ENCODE measurements at regions not wholly inside any gene's neighbourhood (a gene's known extent, or its start where the extent isn't known, plus 50 kb on each side); places are given as distances from the start of the nearest gene placed in this dataset.

DNA sequence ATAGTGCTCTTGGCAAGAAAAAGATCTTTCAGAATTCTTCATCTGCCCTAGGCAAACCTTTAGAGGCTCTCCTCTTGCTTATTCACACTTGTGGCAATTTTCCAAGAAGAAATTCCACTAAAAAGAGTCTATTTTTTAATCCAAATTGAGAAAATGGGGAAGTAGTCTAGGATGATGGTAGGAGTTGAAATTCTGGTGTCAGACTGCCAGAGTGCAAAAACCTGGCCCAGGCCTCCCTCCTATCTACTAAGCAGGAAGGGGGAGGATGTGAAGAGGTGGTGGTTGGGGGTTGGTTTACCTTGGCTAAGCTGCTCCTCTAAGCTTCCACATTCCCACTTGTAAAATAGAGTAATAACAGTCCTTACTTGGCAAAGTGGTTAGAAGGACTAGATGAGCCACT is 120.6 kb upstream of the KCNJ15 start:
- Histone ChIP-seq H3K4me1 (ENCODE audit: control insufficient read depth in 4 of 4, insufficient read depth in 4 of 4, low read length in 3 of 4) (peaks cover 9 to 18% (median 15%) of the 10 kb centered on the region in 4 donors), H3K27me3 (ENCODE audit: control insufficient read depth in 4 of 4, insufficient read depth in 4 of 4, low read length in 3 of 4) (no peaks in the 10 kb centered on the region), H3K4me3 (ENCODE audit: low read depth in 1 of 3, low read length in 3 of 3) (no peak overlapping the region), H3K36me3 (ENCODE audit: control insufficient read depth in 4 of 4, insufficient read depth in 3 of 4, low read depth in 1 of 4, low read length in 3 of 4) (no peaks in the 10 kb centered on the region), H3K9ac (ENCODE audit: low read depth in 1 of 2, low read length in 2 of 2) (no peak overlapping the region), H3K27ac (ENCODE audit: low read depth in 1 of 2, low read length in 2 of 2) (no peak overlapping the region), H3K9me3 (ENCODE audit: control insufficient read depth in 4 of 4, low read length in 3 of 4) (no peaks in the 10 kb centered on the region)
- TF ChIP-seq, protein P1, sequence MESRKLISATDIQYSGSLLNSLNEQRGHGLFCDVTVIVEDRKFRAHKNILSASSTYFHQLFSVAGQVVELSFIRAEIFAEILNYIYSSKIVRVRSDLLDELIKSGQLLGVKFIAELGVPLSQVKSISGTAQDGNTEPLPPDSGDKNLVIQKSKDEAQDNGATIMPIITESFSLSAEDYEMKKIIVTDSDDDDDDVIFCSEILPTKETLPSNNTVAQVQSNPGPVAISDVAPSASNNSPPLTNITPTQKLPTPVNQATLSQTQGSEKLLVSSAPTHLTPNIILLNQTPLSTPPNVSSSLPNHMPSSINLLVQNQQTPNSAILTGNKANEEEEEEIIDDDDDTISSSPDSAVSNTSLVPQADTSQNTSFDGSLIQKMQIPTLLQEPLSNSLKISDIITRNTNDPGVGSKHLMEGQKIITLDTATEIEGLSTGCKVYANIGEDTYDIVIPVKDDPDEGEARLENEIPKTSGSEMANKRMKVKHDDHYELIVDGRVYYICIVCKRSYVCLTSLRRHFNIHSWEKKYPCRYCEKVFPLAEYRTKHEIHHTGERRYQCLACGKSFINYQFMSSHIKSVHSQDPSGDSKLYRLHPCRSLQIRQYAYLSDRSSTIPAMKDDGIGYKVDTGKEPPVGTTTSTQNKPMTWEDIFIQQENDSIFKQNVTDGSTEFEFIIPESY (IDR thresholded peaks at IDR 0.05), result no peak
- no peak for TF ChIP-seq JUND (IDR thresholded peaks at IDR 0.05)
- TF ChIP-seq RXRA (IDR thresholded peaks at IDR 0.05), result no peak
- TF ChIP-seq, protein P2, sequence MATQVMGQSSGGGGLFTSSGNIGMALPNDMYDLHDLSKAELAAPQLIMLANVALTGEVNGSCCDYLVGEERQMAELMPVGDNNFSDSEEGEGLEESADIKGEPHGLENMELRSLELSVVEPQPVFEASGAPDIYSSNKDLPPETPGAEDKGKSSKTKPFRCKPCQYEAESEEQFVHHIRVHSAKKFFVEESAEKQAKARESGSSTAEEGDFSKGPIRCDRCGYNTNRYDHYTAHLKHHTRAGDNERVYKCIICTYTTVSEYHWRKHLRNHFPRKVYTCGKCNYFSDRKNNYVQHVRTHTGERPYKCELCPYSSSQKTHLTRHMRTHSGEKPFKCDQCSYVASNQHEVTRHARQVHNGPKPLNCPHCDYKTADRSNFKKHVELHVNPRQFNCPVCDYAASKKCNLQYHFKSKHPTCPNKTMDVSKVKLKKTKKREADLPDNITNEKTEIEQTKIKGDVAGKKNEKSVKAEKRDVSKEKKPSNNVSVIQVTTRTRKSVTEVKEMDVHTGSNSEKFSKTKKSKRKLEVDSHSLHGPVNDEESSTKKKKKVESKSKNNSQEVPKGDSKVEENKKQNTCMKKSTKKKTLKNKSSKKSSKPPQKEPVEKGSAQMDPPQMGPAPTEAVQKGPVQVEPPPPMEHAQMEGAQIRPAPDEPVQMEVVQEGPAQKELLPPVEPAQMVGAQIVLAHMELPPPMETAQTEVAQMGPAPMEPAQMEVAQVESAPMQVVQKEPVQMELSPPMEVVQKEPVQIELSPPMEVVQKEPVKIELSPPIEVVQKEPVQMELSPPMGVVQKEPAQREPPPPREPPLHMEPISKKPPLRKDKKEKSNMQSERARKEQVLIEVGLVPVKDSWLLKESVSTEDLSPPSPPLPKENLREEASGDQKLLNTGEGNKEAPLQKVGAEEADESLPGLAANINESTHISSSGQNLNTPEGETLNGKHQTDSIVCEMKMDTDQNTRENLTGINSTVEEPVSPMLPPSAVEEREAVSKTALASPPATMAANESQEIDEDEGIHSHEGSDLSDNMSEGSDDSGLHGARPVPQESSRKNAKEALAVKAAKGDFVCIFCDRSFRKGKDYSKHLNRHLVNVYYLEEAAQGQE (IDR thresholded peaks at IDR 0.05), result no peak
- TF ChIP-seq, protein P3, sequence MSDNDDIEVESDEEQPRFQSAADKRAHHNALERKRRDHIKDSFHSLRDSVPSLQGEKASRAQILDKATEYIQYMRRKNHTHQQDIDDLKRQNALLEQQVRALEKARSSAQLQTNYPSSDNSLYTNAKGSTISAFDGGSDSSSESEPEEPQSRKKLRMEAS (IDR thresholded peaks at IDR 0.05), result no peak
- no peak for TF ChIP-seq EGR1 (IDR thresholded peaks at IDR 0.05; ENCODE audit: low read depth in 2 of 2)
- no peak for DNase-seq (ENCODE audit: low spot score)

DNA sequence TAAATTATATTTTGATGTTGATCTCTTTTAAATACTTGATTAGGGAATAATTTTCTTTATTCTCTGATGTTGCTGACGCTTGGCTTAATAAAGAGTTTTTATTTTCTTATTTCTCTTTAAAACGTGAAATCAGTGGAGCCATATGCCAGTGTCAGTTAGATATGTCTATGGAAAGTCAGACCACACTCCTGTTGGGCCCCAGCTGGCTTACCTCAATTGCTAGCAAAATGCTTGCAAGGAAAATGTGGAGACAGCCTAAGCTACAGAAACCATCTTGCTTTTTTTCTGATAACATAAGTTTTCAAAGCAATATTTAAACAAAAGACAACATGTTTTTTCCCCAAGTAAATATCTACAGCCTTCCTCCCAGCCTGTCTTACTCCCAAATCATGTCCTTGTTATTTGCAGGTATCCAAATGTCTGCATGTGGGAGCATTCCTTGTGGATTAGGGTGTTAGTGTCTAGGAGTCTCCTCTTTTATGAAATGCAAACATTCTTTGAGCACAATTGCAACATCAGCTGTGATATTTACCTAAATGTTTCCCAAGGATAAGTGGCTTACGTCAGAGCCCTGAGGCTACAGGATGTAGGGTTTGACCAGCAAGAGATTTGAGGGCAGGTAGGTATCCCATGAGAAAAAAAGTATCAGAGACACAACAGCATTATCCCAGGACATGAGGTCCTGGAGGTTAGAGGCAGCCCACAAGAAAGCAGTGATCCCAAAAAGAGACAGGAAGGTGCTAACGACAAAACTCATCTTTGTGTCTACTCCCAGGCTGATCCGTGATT is 117.2 kb upstream of the KCNJ15 start:
- H3K27me3 ChIP-seq (ENCODE audit: control insufficient read depth in 4 of 4, insufficient read depth in 4 of 4, low read length in 3 of 4), result no peaks in the 10 kb centered on the region
- peaks cover 9 to 18% (median 15%) of the 10 kb centered on the region in 4 donors for H3K4me1 ChIP-seq (ENCODE audit: control insufficient read depth in 4 of 4, insufficient read depth in 4 of 4, low read length in 3 of 4)
- H3K27ac ChIP-seq (ENCODE audit: low read depth in 1 of 2, low read length in 2 of 2), result peak overlapping the region; percentile 77 to 89
- H3K9ac ChIP-seq (ENCODE audit: low read depth in 1 of 2, low read length in 2 of 2), result peak overlapping the region in 1 of 2 donors; percentile 19
- no peaks in the 10 kb centered on the region for H3K9me3 ChIP-seq (ENCODE audit: control insufficient read depth in 4 of 4, low read length in 3 of 4)
- H3K4me3 ChIP-seq (ENCODE audit: low read depth in 1 of 3, low read length in 3 of 3), result no peak overlapping the region
- no peaks in the 10 kb centered on the region for H3K36me3 ChIP-seq (ENCODE audit: control insufficient read depth in 4 of 4, insufficient read depth in 3 of 4, low read depth in 1 of 4, low read length in 3 of 4)
- 49% methylated on average over 5 of the region's 5 CpGs for WGBS
- TF ChIP-seq, protein P2 (IDR thresholded peaks at IDR 0.05), result no peak
- TF ChIP-seq HNF4A (conservative IDR thresholded peaks at IDR 0.05), result peak in 1 of 2 donors; percentile 3
- TF ChIP-seq FOXA1 (IDR thresholded peaks at IDR 0.05), result peak; percentile 69
- TF ChIP-seq, protein P4, sequence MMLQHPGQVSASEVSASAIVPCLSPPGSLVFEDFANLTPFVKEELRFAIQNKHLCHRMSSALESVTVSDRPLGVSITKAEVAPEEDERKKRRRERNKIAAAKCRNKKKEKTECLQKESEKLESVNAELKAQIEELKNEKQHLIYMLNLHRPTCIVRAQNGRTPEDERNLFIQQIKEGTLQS (IDR thresholded peaks at IDR 0.05), result peak; percentile 27
- no peak for TF ChIP-seq GABPA (IDR thresholded peaks at IDR 0.05 in 1 of 2, conservative IDR thresholded peaks at IDR 0.05 in 1 of 2)
- peak; percentile 76 for TF ChIP-seq FOXA2 (IDR thresholded peaks at IDR 0.05)
- no peak for TF ChIP-seq YY1 (IDR thresholded peaks at IDR 0.05)
- TF ChIP-seq, protein P3 (IDR thresholded peaks at IDR 0.05), result peak; percentile 2
- peak in 1 of 2 donors; percentile 7 for TF ChIP-seq JUND (IDR thresholded peaks at IDR 0.05)
- TF ChIP-seq HNF4G (IDR thresholded peaks at IDR 0.05), result no peak
- TF ChIP-seq NR2F2 (IDR thresholded peaks at IDR 0.05), result no peak
- TF ChIP-seq RXRA (IDR thresholded peaks at IDR 0.05), result no peak
- no peak for TF ChIP-seq RAD21 (IDR thresholded peaks at IDR 0.05)
- no peak for DNase-seq (ENCODE audit: low spot score)
